IMR-90 (cell line): ENCODE measurements at regions not wholly inside any gene's neighbourhood (a gene's known extent, or its start where the extent isn't known, plus 50 kb on each side); places are given as distances from the start of the nearest gene placed in this dataset.

ENCODE experiments used
- ATAC-seq: fragments of 200-7000 bp; cut with Tn5 transposase; 2 replicates; pipeline ENCODE4 v1.9.1; 2020; ENCODE audit warnings: low read depth, mild to moderate bottlenecking, moderate library complexity
- BruUV-seq: library from RNA; stranded (reverse); fragments of 400-500 nt; replicated peaks from 2 replicates; lab custom pipeline; 2021; lab: Mats Ljungman, UMichigan
- CTCF ChIA-PET: fragments of 300-600 bp; formaldehyde crosslinking; extraction: SDS; loops from one replicate; lab custom pipeline; 2021; ENCODE audit warnings: antibody characterized with exemption; lab: Yijun Ruan, JAX
- POLR2A ChIA-PET: fragments of 300-600 bp; sonication (Branson Sonifier 250); formaldehyde crosslinking; loops from one replicate; lab custom pipeline; 2022; ENCODE audit warnings: antibody characterized with exemption; ENCODE audit not compliant: unreplicated experiment; lab: Charles Lee
- DNase-seq: peaks from one replicate; pipeline ENCODE4 v3.0.0; 2013
- H2AFZ ChIP-seq: replicated peaks from 2 replicates; pipeline ENCODE3; 2013; ENCODE audit warnings: low read length, mild to moderate bottlenecking; ENCODE audit not compliant: poor library complexity
- H2AK5ac ChIP-seq: 2 replicates; pipeline ENCODE4 v1.6.1; 2013; ENCODE audit warnings: low read depth, low read length, inconsistent platforms
- H2AK9ac ChIP-seq: replicated peaks from 2 replicates; pipeline ENCODE3; 2013; ENCODE audit warnings: mild to moderate bottlenecking, low read depth, low read length, moderate library complexity; ENCODE audit not compliant: poor library complexity
- H2BK120ac ChIP-seq: 2 replicates; pipeline ENCODE4 v1.6.1; 2013; ENCODE audit warnings: low read depth, low read length, inconsistent platforms
- H2BK15ac ChIP-seq: 3 replicates; pipeline ENCODE4 v1.6.1; 2013; ENCODE audit warnings: low read depth, low read length, inconsistent platforms
- H2BK20ac ChIP-seq: 2 replicates; pipeline ENCODE4 v1.6.1; 2013; ENCODE audit warnings: low read depth, mild to moderate bottlenecking, inconsistent platforms, low read length, moderate library complexity
- H2BK5ac ChIP-seq: 2 replicates; pipeline ENCODE4 v1.6.1; 2013; ENCODE audit warnings: mild to moderate bottlenecking, low read depth, low read length, inconsistent platforms; ENCODE audit not compliant: poor library complexity, severe bottlenecking
- H3K14ac ChIP-seq: replicated peaks from 2 replicates; pipeline ENCODE4 v1.6.1; 2013; ENCODE audit warnings: low read depth, low read length, inconsistent platforms
- H3K18ac ChIP-seq: 2 replicates; pipeline ENCODE4 v1.6.1; 2013; ENCODE audit warnings: low read depth, low read length, control low read depth
- H3K23ac ChIP-seq: 2 replicates; pipeline ENCODE4 v1.6.1; 2013; ENCODE audit warnings: low read depth, low read length, inconsistent platforms
- H3K27ac ChIP-seq: 2 replicates; pipeline ENCODE4 v1.5.1; 2013; ENCODE audit warnings: mild to moderate bottlenecking, control low read depth, low read length; ENCODE audit not compliant: insufficient read depth
- H3K27me3 ChIP-seq: 2 replicates; pipeline ENCODE4 v1.6.1; 2013; ENCODE audit warnings: low read length; ENCODE audit not compliant: control insufficient read depth, insufficient read depth
- H3K36me3 ChIP-seq: 2 replicates; pipeline ENCODE4 v1.6.1; 2013; ENCODE audit warnings: low read length, mixed read lengths; ENCODE audit not compliant: control insufficient read depth, insufficient read depth
- H3K4ac ChIP-seq: 2 replicates; pipeline ENCODE4 v1.6.1; 2013; ENCODE audit warnings: low read depth, low read length, inconsistent platforms
- H3K4me1 ChIP-seq: 2 replicates; pipeline ENCODE4 v1.6.1; 2013; ENCODE audit warnings: low read length, mixed read lengths; ENCODE audit not compliant: control insufficient read depth, insufficient read depth
- H3K4me2 ChIP-seq: 2 replicates; pipeline ENCODE4 v1.6.1; 2013; ENCODE audit warnings: low read depth, mild to moderate bottlenecking, control low read depth, low read length, moderate library complexity
- H3K4me3 ChIP-seq: 2 replicates; pipeline ENCODE4 v1.5.1; 2013; ENCODE audit warnings: low read depth, mild to moderate bottlenecking, control low read depth, low read length, moderate library complexity; ENCODE audit not compliant: insufficient read depth
- H3K56ac ChIP-seq: 2 replicates; pipeline ENCODE4 v1.6.1; 2013; ENCODE audit warnings: low read length, inconsistent platforms; ENCODE audit not compliant: insufficient read depth; ENCODE audit errors: extremely low read depth
- H3K79me1 ChIP-seq, 2 experiments: 2 replicates each; pipeline ENCODE4 v1.6.1; 2013; ENCODE audit warnings: low read length in 2 of 2, inconsistent platforms in 1 of 2, low read depth in 1 of 2
- H3K9ac ChIP-seq: 2 replicates; pipeline ENCODE4 v1.6.1; 2013; ENCODE audit warnings: low read depth, low read length, control low read depth
- H3K9me1 ChIP-seq: 2 replicates; pipeline ENCODE4 v1.6.1; 2013; ENCODE audit warnings: low read length, inconsistent platforms; ENCODE audit not compliant: insufficient read depth
- H3K9me3 ChIP-seq: 2 replicates; pipeline ENCODE4 v1.6.1; 2013; ENCODE audit warnings: low read length; ENCODE audit not compliant: control insufficient read depth, insufficient read depth
- H4K20me1 ChIP-seq: 2 replicates; pipeline ENCODE4 v1.6.1; 2013; ENCODE audit warnings: low read length, inconsistent platforms; ENCODE audit not compliant: insufficient read depth
- H4K5ac ChIP-seq: 2 replicates; pipeline ENCODE4 v1.6.1; 2013; ENCODE audit warnings: mild to moderate bottlenecking, low read depth, low read length, control low read depth
- H4K8ac ChIP-seq, 2 experiments: 2 replicates each; pipeline ENCODE4 v1.6.1; 2013; ENCODE audit warnings: low read depth in 2 of 2, low read length in 2 of 2, control low read depth in 1 of 2, inconsistent platforms in 1 of 2
- H4K91ac ChIP-seq: 2 replicates; pipeline ENCODE4 v1.6.1; 2013; ENCODE audit warnings: low read depth, low read length, inconsistent platforms; ENCODE audit not compliant: insufficient read depth
- BHLHE40 ChIP-seq: fragments of 150-350 bp; IDR thresholded peaks from 2 replicates; pipeline ENCODE4 v1.6.1; 2016; ENCODE audit warnings: mild to moderate bottlenecking, low read depth, low read length
- CEBPB ChIP-seq: IDR thresholded peaks from 2 replicates; pipeline ENCODE4 v1.6.1; 2012; ENCODE audit warnings: low read depth, low read length, improper control_type of control experiment
- CHD1 ChIP-seq: IDR thresholded peaks from 2 replicates; pipeline ENCODE4 v1.6.1; 2012; ENCODE audit warnings: low read depth, low read length, improper control_type of control experiment
- CTCF ChIP-seq: conservative IDR thresholded peaks from 2 replicates; pipeline ENCODE4 v1.5.1; 2012; ENCODE audit warnings: mild to moderate bottlenecking, low read depth, low read length, improper control_type of control experiment
- ELK1 ChIP-seq: fragments of 150-350 bp; IDR thresholded peaks from 2 replicates; pipeline ENCODE4 v1.6.1; 2016; ENCODE audit warnings: low read depth, mild to moderate bottlenecking, low read length, moderate library complexity, borderline replicate concordance
- FOS ChIP-seq: fragments of 150-350 bp; IDR thresholded peaks from 2 replicates; pipeline ENCODE4 v1.6.1; 2016; ENCODE audit warnings: low read depth, low read length
- MAFK ChIP-seq: IDR thresholded peaks from 2 replicates; pipeline ENCODE4 v1.6.1; 2012; ENCODE audit warnings: low read depth, low read length, improper control_type of control experiment
- MAZ ChIP-seq: IDR thresholded peaks from 2 replicates; pipeline ENCODE4 v1.6.1; 2012; ENCODE audit warnings: low read depth, mild to moderate bottlenecking, low read length, improper control_type of control experiment, moderate library complexity, borderline replicate concordance
- POLR2A ChIP-seq: IDR thresholded peaks from 2 replicates; pipeline ENCODE4 v1.6.1; 2012; ENCODE audit warnings: mild to moderate bottlenecking, low read depth, low read length
- RCOR1 ChIP-seq: IDR thresholded peaks from 2 replicates; pipeline ENCODE4 v1.6.1; 2012; ENCODE audit warnings: mild to moderate bottlenecking, low read length, improper control_type of control experiment; ENCODE audit not compliant: insufficient replicate concordance
- RFX5 ChIP-seq: IDR thresholded peaks from 2 replicates; pipeline ENCODE4 v1.8.0; 2012; ENCODE audit warnings: low read depth, mild to moderate bottlenecking, low read length, moderate library complexity
- SMC3 ChIP-seq: fragments of 150-350 bp; IDR thresholded peaks from 2 replicates; pipeline ENCODE4 v1.6.1; 2016; ENCODE audit warnings: low read depth, mild to moderate bottlenecking, antibody characterized with exemption, low read length, moderate library complexity
- WGBS, 2 experiments: methylation state at CpG; one replicate each; pipeline versions ENCODE4 v1.1.5 to v1.1.7; 2013; ENCODE audit warnings: missing lambda C conversion rate in 2 of 2; ENCODE audit not compliant: insufficient read length in 1 of 2; ENCODE audit errors: extremely low coverage in 2 of 2; 5-methylcytosine and 5-hydroxymethylcytosine counted together
- dilution Hi-C: fragments of 300-500 bp; cut with HindIII; formaldehyde crosslinking; loops from one replicate; pipeline ENCODE4 v1.14.3; 2018; ENCODE audit warnings: low sequenced_read_pairs; ENCODE audit not compliant: unreplicated experiment
- in situ Hi-C: fragments of 300-500 bp; cut with MboI; formaldehyde crosslinking; loops from 3 replicates; pipeline ENCODE4 v1.14.3; 2019; ENCODE audit warnings: low sequenced_read_pairs, inconsistent platforms, mixed read lengths
- intact Hi-C: fragments of 100-400 bp; cut with micrococcal nuclease; formaldehyde crosslinking; loops from 2 replicates; pipeline ENCODE4 v1.10.0; 2022

GRCh38 chr3:105315815-105316214 is 50.9 kb upstream of the ALCAM start:
- Histone ChIP-seq H4K8ac (no peak overlapping the region), H3K4ac (no peak overlapping the region), H3K23ac (no peak overlapping the region), H3K79me1 (no peaks in the 10 kb centered on the region), H3K9ac (no peak overlapping the region), H3K4me2 (no peak overlapping the region), H2AK5ac (no peak overlapping the region), H3K27me3 (no peaks in the 10 kb centered on the region), H3K36me3 (no peaks in the 10 kb centered on the region), H4K91ac (no peak overlapping the region), H3K9me3 (no peaks in the 10 kb centered on the region), H2BK120ac (no peak overlapping the region), H2AK9ac (no peak overlapping the region), H2BK20ac (no peak overlapping the region), H3K56ac (no peak overlapping the region), H3K14ac (no peak overlapping the region), H3K18ac (no peak overlapping the region), H3K9me1 (no peaks in the 10 kb centered on the region), H2BK5ac (no peak overlapping the region), H4K5ac (no peak overlapping the region), H3K4me3 (no peak overlapping the region), H2AFZ (no peak overlapping the region), H2BK15ac (no peak overlapping the region), H3K4me1 (no peaks in the 10 kb centered on the region), H4K20me1 (no peaks in the 10 kb centered on the region), H3K27ac (no peak overlapping the region)
- intact Hi-C loops (no loop called here), dilution Hi-C loops (no loop called here), in situ Hi-C loops (no loop called here)
- TF ChIP-seq CEBPB: no peak
- TF ChIP-seq POLR2A: no peak
- no peak for TF ChIP-seq RCOR1
- TF ChIP-seq MAZ: no peak
- TF ChIP-seq MAFK: no peak
- no peak for TF ChIP-seq CHD1
- TF ChIP-seq SMC3: no peak
- no peak for TF ChIP-seq RFX5
- no peak for TF ChIP-seq ELK1
- TF ChIP-seq BHLHE40: no peak
- TF ChIP-seq CTCF: no peak
- no peak for TF ChIP-seq FOS
- ChIA-PET POLR2A (no interaction called here), CTCF (interaction anchor here (0.7 kb wide), 1 partner anchor 51 kb away, joined by 4 read pairs; the partner anchor contains the start of gene ALCAM)
- no peak for DNase-seq
- BruUV-seq: no TSS peak
- WGBS, 2 experiments: no CpG with 5 or more reads among the region's 3 CpGs
- ATAC-seq: no peak
